ENCODE measurements at regions not wholly inside any gene's neighbourhood (a gene's known extent, or its start where the extent isn't known, plus 50 kb on each side); places are given as distances from the start of the nearest gene placed in this dataset.

- no peak for TF ChIP-seq CTCF (conservative IDR thresholded peaks at IDR 0.05; ENCODE audit: low read depth in 2 of 2)
- TF ChIP-seq JUNB (IDR thresholded peaks at IDR 0.05; ENCODE audit: unreplicated experiment) = no peak
- no peak for TF ChIP-seq STAT1 (IDR thresholded peaks at IDR 0.05; ENCODE audit: unreplicated experiment)
- no peak for TF ChIP-seq EZH2 (IDR thresholded peaks at IDR 0.05; ENCODE audit: low read depth, unreplicated experiment)
- TF ChIP-seq EZH2phosphoT487 (IDR thresholded peaks at IDR 0.05; ENCODE audit: unreplicated experiment) = no peak
- no peak for TF ChIP-seq NANOG (IDR thresholded peaks at IDR 0.05; ENCODE audit: borderline replicate concordance)
- no peak for TF ChIP-seq ZNF462 (CRISPR knock-in tag; IDR thresholded peaks at IDR 0.05)
- TF ChIP-seq REST (IDR thresholded peaks at IDR 0.05; ENCODE audit: unreplicated experiment) = no peak
- no peak for TF ChIP-seq POLR2AphosphoS5 (IDR thresholded peaks at IDR 0.05; ENCODE audit: low read depth)
- no peak for TF ChIP-seq CREB1 (CRISPR knock-in tag; IDR thresholded peaks at IDR 0.05; ENCODE audit: low read depth)
- TF ChIP-seq ZNF331 (CRISPR knock-in tag; IDR thresholded peaks at IDR 0.05; ENCODE audit: low read depth) = no peak
- TF ChIP-seq ETS1 (IDR thresholded peaks at IDR 0.05) = no peak
- TF ChIP-seq ZNF114 (CRISPR knock-in tag; IDR thresholded peaks at IDR 0.05) = no peak
Measured at GRCh38 chr1:189606795-189607476, 870.7 kb downstream of the BRINP3 start.

Measured in GM23338 (cell line).